RWPE2 (cell line): ENCODE measurements at regions not wholly inside any gene's neighbourhood (a gene's known extent, or its start where the extent isn't known, plus 50 kb on each side); places are given as distances from the start of the nearest gene placed in this dataset.

Experiments used
- ATAC-seq: fragments of 200-7000 bp; cut with Tn5 transposase; 3 replicates; pipeline ENCODE4 v1.9.1; 2021; ENCODE audit warnings: low read depth
- DNase-seq: peaks from one replicate; pipeline ENCODE4 v3.0.0-alpha.2; 2020; ENCODE audit warnings: low spot score
- H3K27ac ChIP-seq: fragments of 450-650 bp; 2 replicates; pipeline ENCODE4 v1.5.1; 2017; ENCODE audit warnings: mild to moderate bottlenecking; ENCODE audit not compliant: poor library complexity, severe bottlenecking
- H3K27me3 ChIP-seq: fragments of 250-450 bp; sonication (Bioruptor Pico); 2 replicates; pipeline ENCODE4 v1.5.1; 2021; ENCODE audit warnings: mild to moderate bottlenecking, moderate library complexity; ENCODE audit not compliant: insufficient read depth, poor library complexity, severe bottlenecking
- H3K36me3 ChIP-seq: fragments of 250-450 bp; sonication (Bioruptor Pico); 2 replicates; pipeline ENCODE4 v1.5.1; 2020; ENCODE audit warnings: low read depth, mild to moderate bottlenecking, moderate library complexity
- H3K4me1 ChIP-seq: fragments of 250-450 bp; sonication (Bioruptor Pico); 2 replicates; pipeline ENCODE4 v1.5.1; 2021; ENCODE audit warnings: mild to moderate bottlenecking, moderate library complexity; ENCODE audit not compliant: insufficient read depth, poor library complexity, severe bottlenecking
- H3K4me3 ChIP-seq: fragments of 250-450 bp; sonication (Bioruptor Pico); 2 replicates; pipeline ENCODE4 v1.5.1; 2021; ENCODE audit warnings: mild to moderate bottlenecking, moderate library complexity; ENCODE audit not compliant: severe bottlenecking
- H3K9me3 ChIP-seq: fragments of 250-450 bp; sonication (Bioruptor Pico); 2 replicates; pipeline ENCODE4 v1.5.1; 2021; ENCODE audit warnings: mild to moderate bottlenecking, moderate library complexity; ENCODE audit not compliant: severe bottlenecking
- TF ChIP-seq, protein P1 (sequence below): fragments of 450-650 bp; IDR thresholded peaks from one replicate; pipeline ENCODE4 v1.5.1; 2017; ENCODE audit warnings: mild to moderate bottlenecking, moderate library complexity; ENCODE audit not compliant: poor library complexity, severe bottlenecking

DNA sequence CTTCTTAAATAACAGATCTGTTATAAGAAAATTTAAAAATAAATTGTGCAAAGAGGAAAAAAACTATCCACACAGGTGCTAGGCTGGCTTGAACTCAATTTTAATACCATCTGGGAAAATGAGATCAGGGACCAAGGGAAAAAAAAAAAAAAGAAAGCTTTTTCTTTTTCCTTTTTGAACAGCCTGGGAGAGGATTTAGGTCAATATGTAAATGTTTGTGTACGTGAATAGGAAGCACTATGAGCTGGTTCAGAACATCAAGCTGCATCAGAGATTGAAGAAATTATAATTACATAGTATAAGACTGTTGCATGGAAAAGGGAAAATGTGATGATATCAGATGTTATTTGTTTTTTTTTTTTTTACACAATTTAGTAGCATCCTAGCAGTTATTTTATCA lies 548.0 kb downstream of the ARL4A start:
- Histone ChIP-seq H3K27ac (no peak overlapping the region), H3K4me1 (no peaks in the 10 kb centered on the region), H3K4me3 (no peak overlapping the region), H3K27me3 (no peaks in the 10 kb centered on the region), H3K9me3 (no peaks in the 10 kb centered on the region), H3K36me3 (no peaks in the 10 kb centered on the region)
- ATAC-seq, result no peak
- no peak for DNase-seq
- TF ChIP-seq, protein P1, sequence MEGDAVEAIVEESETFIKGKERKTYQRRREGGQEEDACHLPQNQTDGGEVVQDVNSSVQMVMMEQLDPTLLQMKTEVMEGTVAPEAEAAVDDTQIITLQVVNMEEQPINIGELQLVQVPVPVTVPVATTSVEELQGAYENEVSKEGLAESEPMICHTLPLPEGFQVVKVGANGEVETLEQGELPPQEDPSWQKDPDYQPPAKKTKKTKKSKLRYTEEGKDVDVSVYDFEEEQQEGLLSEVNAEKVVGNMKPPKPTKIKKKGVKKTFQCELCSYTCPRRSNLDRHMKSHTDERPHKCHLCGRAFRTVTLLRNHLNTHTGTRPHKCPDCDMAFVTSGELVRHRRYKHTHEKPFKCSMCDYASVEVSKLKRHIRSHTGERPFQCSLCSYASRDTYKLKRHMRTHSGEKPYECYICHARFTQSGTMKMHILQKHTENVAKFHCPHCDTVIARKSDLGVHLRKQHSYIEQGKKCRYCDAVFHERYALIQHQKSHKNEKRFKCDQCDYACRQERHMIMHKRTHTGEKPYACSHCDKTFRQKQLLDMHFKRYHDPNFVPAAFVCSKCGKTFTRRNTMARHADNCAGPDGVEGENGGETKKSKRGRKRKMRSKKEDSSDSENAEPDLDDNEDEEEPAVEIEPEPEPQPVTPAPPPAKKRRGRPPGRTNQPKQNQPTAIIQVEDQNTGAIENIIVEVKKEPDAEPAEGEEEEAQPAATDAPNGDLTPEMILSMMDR, result no peak

- TF ChIP-seq, protein P1, result no peak
- H3K4me3 ChIP-seq, result no peak overlapping the region
- H3K27ac ChIP-seq, result no peak overlapping the region
- H3K27me3 ChIP-seq, result no peaks in the 10 kb centered on the region
- H3K9me3 ChIP-seq, result no peaks in the 10 kb centered on the region
- no peaks in the 10 kb centered on the region for H3K4me1 ChIP-seq
- ATAC-seq, result no peak
- no peak for DNase-seq
- H3K36me3 ChIP-seq, result no peaks in the 10 kb centered on the region
Observed at GRCh38 chr7:13236026-13236425, 548.6 kb downstream of the ARL4A start.

DNA sequence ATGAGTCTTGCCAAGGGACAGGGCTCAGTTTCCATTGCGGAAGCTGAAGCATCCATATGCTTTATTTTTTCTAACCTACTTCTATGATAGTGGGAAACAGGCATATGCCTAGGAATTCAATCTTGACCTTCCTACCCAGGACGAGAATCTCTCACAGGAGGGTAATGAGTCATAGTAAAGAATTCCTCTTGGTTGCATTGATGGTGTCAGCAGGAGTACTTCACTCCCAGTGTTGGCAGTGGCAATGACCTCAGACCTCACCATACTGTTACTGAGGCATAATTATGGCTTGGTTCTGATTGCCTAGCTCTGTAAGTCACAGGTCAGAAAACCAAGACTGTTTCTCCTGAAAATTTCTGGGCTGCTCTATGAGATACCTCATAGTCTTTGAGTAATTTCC lies 552.9 kb downstream of the ARL4A start:
- peak; percentile 82 for ATAC-seq
- H3K9me3 ChIP-seq, result no peaks in the 10 kb centered on the region
- H3K4me1 ChIP-seq, result no peaks in the 10 kb centered on the region
- no peaks in the 10 kb centered on the region for H3K36me3 ChIP-seq
- TF ChIP-seq, protein P1, result no peak
- H3K27me3 ChIP-seq, result no peaks in the 10 kb centered on the region
- DNase-seq, result no peak
- H3K27ac ChIP-seq, result no peak overlapping the region
- no peak overlapping the region for H3K4me3 ChIP-seq

DNA sequence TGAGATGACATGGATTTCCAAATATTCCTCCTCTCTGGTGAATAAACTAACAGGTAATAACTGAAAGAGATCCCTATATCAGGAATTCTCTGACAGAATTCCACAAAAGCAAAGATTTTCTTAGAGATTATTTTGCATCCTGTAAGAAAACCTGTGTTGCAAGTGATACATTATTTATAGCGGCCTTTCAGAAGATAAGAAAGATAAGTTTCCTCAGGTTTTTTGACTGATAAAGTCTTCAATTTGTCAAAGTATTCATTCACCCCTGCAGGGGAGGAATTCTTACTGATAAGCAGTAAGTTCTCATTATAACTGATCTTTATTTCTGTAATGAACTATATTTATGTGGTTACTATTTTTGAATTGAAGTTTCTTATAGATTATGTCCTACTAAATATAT lies 554.0 kb downstream of the ARL4A start:
- no peak overlapping the region for H3K27ac ChIP-seq
- DNase-seq, result no peak
- no peak overlapping the region for H3K4me3 ChIP-seq
- H3K36me3 ChIP-seq, result no peaks in the 10 kb centered on the region
- H3K9me3 ChIP-seq, result no peaks in the 10 kb centered on the region
- H3K27me3 ChIP-seq, result no peaks in the 10 kb centered on the region
- no peak for ATAC-seq
- no peaks in the 10 kb centered on the region for H3K4me1 ChIP-seq
- TF ChIP-seq, protein P1, result no peak

DNA sequence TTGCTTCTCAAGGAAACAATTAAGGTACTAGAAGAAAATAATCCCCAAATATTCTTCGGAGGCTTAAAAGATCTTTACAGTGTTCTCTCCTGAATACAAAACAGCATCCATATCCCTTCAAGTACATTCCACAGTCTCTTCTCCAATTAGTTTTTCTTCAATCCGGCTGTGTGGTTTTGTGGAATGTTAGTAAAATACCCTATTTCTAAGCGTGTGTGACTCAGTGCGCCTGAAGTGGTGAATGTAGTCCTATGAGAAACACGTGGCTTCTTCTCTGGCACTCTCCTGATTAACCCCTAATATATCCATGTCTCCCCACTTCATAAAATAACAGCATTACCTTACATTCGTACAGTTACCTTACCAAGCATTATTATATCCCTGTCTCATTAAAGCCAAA lies 570.2 kb downstream of the ARL4A start:
- Histone ChIP-seq H3K9me3 (no peaks in the 10 kb centered on the region), H3K27ac (no peak overlapping the region), H3K4me3 (no peak overlapping the region), H3K36me3 (no peaks in the 10 kb centered on the region), H3K4me1 (no peaks in the 10 kb centered on the region), H3K27me3 (no peaks in the 10 kb centered on the region)
- TF ChIP-seq, protein P1, result no peak
- no peak for ATAC-seq
- no peak for DNase-seq
